SK-N-SH (cell line): ENCODE measurements at regions not wholly inside any gene's neighbourhood (a gene's known extent, or its start where the extent isn't known, plus 50 kb on each side); places are given as distances from the start of the nearest gene placed in this dataset.

Source experiments
- CTCF ChIA-PET: fragments of 300-600, 350-600 bp; formaldehyde crosslinking; extraction: SDS; loops from one replicate; lab custom pipeline; 2021; lab: Yijun Ruan, JAX
- POLR2A ChIA-PET: fragments of 350-600 bp; sonication (Branson Sonifier 250); formaldehyde crosslinking; extraction: SDS; loops from one replicate; lab custom pipeline; 2020; ENCODE audit warnings: antibody characterized with exemption, inconsistent platforms; lab: Yijun Ruan, JAX
- DNase-seq: peaks from one replicate; pipeline ENCODE4 v3.0.0; 2012
- H2AFZ ChIP-seq: fragments of 200-600 bp; sonication (generic); 2 replicates; pipeline ENCODE4 v1.8.1; 2016; ENCODE audit warnings: antibody characterized with exemption, mild to moderate bottlenecking, low read depth
- H3F3A ChIP-seq: fragments of 200-600 bp; sonication (generic); replicated peaks from 2 replicates; pipeline ENCODE3; 2016; ENCODE audit warnings: antibody characterized with exemption, mild to moderate bottlenecking; ENCODE audit not compliant: insufficient read depth
- H3K27ac ChIP-seq, 2 experiments: fragments of 200-500 bp in 1 of 2; fragments of 200-600 bp in 1 of 2; sonication (Bioruptor generic) in 1 of 2; sonication (generic), shearing (Covaris generic) in 1 of 2; 2 replicates each; pipeline versions ENCODE4 v1.5.1 to v1.6.1; 2014 to 2016; ENCODE audit warnings: low read depth in 2 of 2, inconsistent platforms in 1 of 2, low read length in 1 of 2, mild to moderate bottlenecking in 1 of 2, mixed read lengths in 1 of 2
- H3K27me3 ChIP-seq: fragments of 200-600 bp; sonication (generic), shearing (Covaris generic); 2 replicates; pipeline ENCODE4 v1.6.1; 2016; ENCODE audit warnings: mixed run types; ENCODE audit not compliant: insufficient read depth
- H3K36me3 ChIP-seq, 2 experiments: fragments of 200-500 bp in 1 of 2; fragments of 200-600 bp in 1 of 2; sonication (Bioruptor generic) in 1 of 2; sonication (generic) in 1 of 2; replicated peaks in 1 of 2; 2 replicates each; pipeline versions ENCODE3 to v1.5.1; 2014 to 2016; ENCODE audit warnings: low read length in 1 of 2, mild to moderate bottlenecking in 1 of 2; ENCODE audit not compliant: insufficient read depth in 2 of 2, control insufficient read depth in 1 of 2
- H3K4me1 ChIP-seq, 2 experiments: fragments of 200-500 bp in 1 of 2; fragments of 200-600 bp in 1 of 2; sonication (Bioruptor generic) in 1 of 2; sonication (generic), shearing (Covaris generic) in 1 of 2; 2 replicates each; pipeline versions ENCODE4 v1.5.1 to v1.6.1; 2014 to 2016; ENCODE audit warnings: low read depth in 1 of 2, low read length in 1 of 2, mixed run types in 1 of 2; ENCODE audit not compliant: insufficient read depth in 2 of 2, control insufficient read depth in 1 of 2
- H3K4me2 ChIP-seq: fragments of 200-600 bp; sonication (generic), shearing (Covaris generic); 2 replicates; pipeline ENCODE4 v1.6.1; 2017; ENCODE audit warnings: mixed run types
- H3K4me3 ChIP-seq, 2 experiments: fragments of 200-500 bp in 1 of 2; fragments of 200-600 bp in 1 of 2; sonication (Bioruptor generic) in 1 of 2; sonication (generic), shearing (Covaris generic) in 1 of 2; 2 replicates each; pipeline versions ENCODE4 v1.5.1 to v1.8.1; 2014 to 2016; ENCODE audit warnings: low read depth in 2 of 2, inconsistent platforms in 1 of 2, low read length in 1 of 2, mild to moderate bottlenecking in 1 of 2, mixed read lengths in 1 of 2, moderate library complexity in 1 of 2
- H3K79me2 ChIP-seq: fragments of 200-600 bp; sonication (generic); 2 replicates; pipeline ENCODE4 v1.8.1; 2017; ENCODE audit warnings: mild to moderate bottlenecking; ENCODE audit not compliant: insufficient read depth
- H3K9ac ChIP-seq: fragments of 200-600 bp; sonication (generic); 2 replicates; pipeline ENCODE4 v1.6.1; 2017; ENCODE audit warnings: mixed run types
- H3K9me2 ChIP-seq: fragments of 200-600 bp; sonication (generic); 2 replicates; pipeline ENCODE4 v1.6.1; 2017; ENCODE audit warnings: mixed run types
- H3K9me3 ChIP-seq: fragments of 200-600 bp; sonication (generic); 2 replicates; pipeline ENCODE4 v1.6.1; 2017; ENCODE audit warnings: mixed run types, mild to moderate bottlenecking, moderate library complexity
- H4K20me1 ChIP-seq: fragments of 200-600 bp; sonication (generic); 2 replicates; pipeline ENCODE4 v1.6.1; 2017; ENCODE audit warnings: mild to moderate bottlenecking, mixed run types; ENCODE audit not compliant: insufficient read depth
- CHD2 ChIP-seq: fragments of 150-350 bp; IDR thresholded peaks from 2 replicates; pipeline ENCODE4 v1.6.1; 2018; ENCODE audit warnings: low read length; ENCODE audit not compliant: partially characterized antibody
- ELF1 ChIP-seq: IDR thresholded peaks from 2 replicates; pipeline ENCODE4 v1.4.0; 2012
- EZH2phosphoT487 ChIP-seq: fragments of 200-600 bp; sonication (generic); IDR thresholded peaks from 2 replicates; pipeline ENCODE4 v1.6.1; 2017; ENCODE audit warnings: low read depth, mixed run types, mild to moderate bottlenecking, antibody characterized with exemption, moderate library complexity, borderline replicate concordance
- GABPA ChIP-seq: IDR thresholded peaks from 2 replicates; pipeline ENCODE4 v1.4.0; 2012; ENCODE audit warnings: low read depth, mild to moderate bottlenecking
- GATA2 ChIP-seq: sonication (generic); formaldehyde crosslinking; IDR thresholded peaks from 2 replicates; pipeline ENCODE4 v1.5.0; 2020; ENCODE audit warnings: mild to moderate bottlenecking, missing genetic modification reagents
- JUND ChIP-seq: IDR thresholded peaks from 2 replicates; pipeline ENCODE4 v1.4.0; 2012
- MEF2A ChIP-seq: IDR thresholded peaks from 2 replicates; pipeline ENCODE4 v1.4.0; 2012; ENCODE audit warnings: low read depth, borderline replicate concordance
- MXI1 ChIP-seq: IDR thresholded peaks from 2 replicates; pipeline ENCODE4 v1.6.1; 2012; ENCODE audit warnings: mild to moderate bottlenecking, low read depth, low read length, improper control_type of control experiment
- NFIC ChIP-seq: IDR thresholded peaks from 2 replicates; pipeline ENCODE4 v1.4.0; 2012; ENCODE audit warnings: borderline replicate concordance
- POLR2AphosphoS5 ChIP-seq: IDR thresholded peaks from 2 replicates; pipeline ENCODE4 v1.6.1; 2012; ENCODE audit warnings: low read depth, low read length
- RAD21 ChIP-seq: IDR thresholded peaks from 2 replicates; pipeline ENCODE4 v1.6.1; 2012; ENCODE audit warnings: mild to moderate bottlenecking, low read length
- RCOR1 ChIP-seq: fragments of 150-350 bp; IDR thresholded peaks from 2 replicates; pipeline ENCODE4 v1.6.1; 2017; ENCODE audit warnings: antibody characterized with exemption, low read length
- RXRA ChIP-seq: IDR thresholded peaks from 2 replicates; pipeline ENCODE4 v1.4.0; 2012; ENCODE audit warnings: low read depth, mild to moderate bottlenecking, borderline replicate concordance
- SIN3A ChIP-seq: IDR thresholded peaks from 2 replicates; pipeline ENCODE4 v1.6.1; 2012; ENCODE audit warnings: low read depth, mild to moderate bottlenecking, low read length, moderate library complexity, borderline replicate concordance
- SMC3 ChIP-seq: IDR thresholded peaks from 2 replicates; pipeline ENCODE4 v1.6.1; 2012; ENCODE audit warnings: low read depth, low read length, improper control_type of control experiment
- TCF12 ChIP-seq: IDR thresholded peaks from 2 replicates; pipeline ENCODE4 v1.4.0; 2012
- WGBS: methylation state at CpG from one replicate; pipeline ENCODE4 v1.1.6; 2017; ENCODE audit warnings: low lambda C conversion rate; 5-methylcytosine and 5-hydroxymethylcytosine counted together
- TF ChIP-seq, protein P1 (sequence below): fragments of 150-350 bp; IDR thresholded peaks from 2 replicates; pipeline ENCODE4 v1.6.1; 2016; ENCODE audit warnings: mild to moderate bottlenecking, low read depth, low read length
- TF ChIP-seq, protein P2 (sequence below): fragments of 150-350 bp; IDR thresholded peaks from 2 replicates; pipeline ENCODE4 v1.6.1; 2017; ENCODE audit warnings: antibody characterized with exemption, low read length, low read depth, borderline replicate concordance
- TF ChIP-seq, protein P3 (sequence below): IDR thresholded peaks from 2 replicates; pipeline ENCODE4 v1.6.1; 2012; ENCODE audit warnings: mild to moderate bottlenecking, low read depth, low read length, moderate library complexity
- TF ChIP-seq, protein P4 (sequence below): IDR thresholded peaks from 2 replicates; pipeline ENCODE4; 2012
- TF ChIP-seq, protein P5 (sequence below): fragments of 200-600 bp; sonication (generic); IDR thresholded peaks from 2 replicates; pipeline ENCODE4 v1.6.1; 2017; ENCODE audit warnings: antibody characterized with exemption, mild to moderate bottlenecking, moderate library complexity

DNA sequence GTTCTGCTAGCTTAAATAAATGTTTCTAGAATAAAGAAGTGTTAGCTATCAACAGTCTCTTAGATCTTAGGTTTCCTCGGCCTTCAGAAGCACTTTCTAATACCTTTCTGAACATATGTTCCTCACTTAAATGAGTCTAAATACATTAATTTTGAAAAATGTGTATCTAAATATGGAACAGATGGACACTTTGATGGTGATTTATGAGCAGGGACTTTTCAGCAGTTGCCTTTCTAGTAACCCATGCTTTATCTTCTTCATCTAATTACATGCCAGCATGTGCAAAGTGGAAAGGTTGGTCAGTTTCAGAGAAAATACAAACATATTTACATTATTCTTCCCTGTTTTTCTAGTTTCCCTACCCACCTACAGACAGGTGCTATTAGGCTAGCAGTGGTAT is 797.0 kb upstream of the CHAC2 start:
- Histone ChIP-seq H3K9me2 (no peaks in the 10 kb centered on the region), H4K20me1 (no peaks in the 10 kb centered on the region), H3K36me3 (no peaks in the 10 kb centered on the region), H3K79me2 (no peaks in the 10 kb centered on the region), H3K4me2 (no peak overlapping the region), H3K4me1 (no peaks in the 10 kb centered on the region), H3K27me3 (no peaks in the 10 kb centered on the region), H3F3A (no peaks in the 10 kb centered on the region), H3K27ac (no peak overlapping the region), H2AFZ (no peak overlapping the region), H3K9me3 (no peaks in the 10 kb centered on the region), H3K4me3 (no peak overlapping the region), H3K9ac (no peak overlapping the region)
- ChIA-PET POLR2A (no interaction called here), CTCF (no interaction called here)
- DNase-seq, result no peak
- TF ChIP-seq, protein P1, sequence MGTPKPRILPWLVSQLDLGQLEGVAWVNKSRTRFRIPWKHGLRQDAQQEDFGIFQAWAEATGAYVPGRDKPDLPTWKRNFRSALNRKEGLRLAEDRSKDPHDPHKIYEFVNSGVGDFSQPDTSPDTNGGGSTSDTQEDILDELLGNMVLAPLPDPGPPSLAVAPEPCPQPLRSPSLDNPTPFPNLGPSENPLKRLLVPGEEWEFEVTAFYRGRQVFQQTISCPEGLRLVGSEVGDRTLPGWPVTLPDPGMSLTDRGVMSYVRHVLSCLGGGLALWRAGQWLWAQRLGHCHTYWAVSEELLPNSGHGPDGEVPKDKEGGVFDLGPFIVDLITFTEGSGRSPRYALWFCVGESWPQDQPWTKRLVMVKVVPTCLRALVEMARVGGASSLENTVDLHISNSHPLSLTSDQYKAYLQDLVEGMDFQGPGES, result no peak
- TF ChIP-seq RXRA (no peak), EZH2phosphoT487 (no peak), POLR2AphosphoS5 (no peak), RCOR1 (no peak), MEF2A (no peak), CHD2 (no peak), SMC3 (no peak), MXI1 (no peak), ELF1 (no peak), GABPA (no peak)
- TF ChIP-seq, protein P2, sequence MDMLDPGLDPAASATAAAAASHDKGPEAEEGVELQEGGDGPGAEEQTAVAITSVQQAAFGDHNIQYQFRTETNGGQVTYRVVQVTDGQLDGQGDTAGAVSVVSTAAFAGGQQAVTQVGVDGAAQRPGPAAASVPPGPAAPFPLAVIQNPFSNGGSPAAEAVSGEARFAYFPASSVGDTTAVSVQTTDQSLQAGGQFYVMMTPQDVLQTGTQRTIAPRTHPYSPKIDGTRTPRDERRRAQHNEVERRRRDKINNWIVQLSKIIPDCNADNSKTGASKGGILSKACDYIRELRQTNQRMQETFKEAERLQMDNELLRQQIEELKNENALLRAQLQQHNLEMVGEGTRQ, result no peak
- TF ChIP-seq, protein P3, sequence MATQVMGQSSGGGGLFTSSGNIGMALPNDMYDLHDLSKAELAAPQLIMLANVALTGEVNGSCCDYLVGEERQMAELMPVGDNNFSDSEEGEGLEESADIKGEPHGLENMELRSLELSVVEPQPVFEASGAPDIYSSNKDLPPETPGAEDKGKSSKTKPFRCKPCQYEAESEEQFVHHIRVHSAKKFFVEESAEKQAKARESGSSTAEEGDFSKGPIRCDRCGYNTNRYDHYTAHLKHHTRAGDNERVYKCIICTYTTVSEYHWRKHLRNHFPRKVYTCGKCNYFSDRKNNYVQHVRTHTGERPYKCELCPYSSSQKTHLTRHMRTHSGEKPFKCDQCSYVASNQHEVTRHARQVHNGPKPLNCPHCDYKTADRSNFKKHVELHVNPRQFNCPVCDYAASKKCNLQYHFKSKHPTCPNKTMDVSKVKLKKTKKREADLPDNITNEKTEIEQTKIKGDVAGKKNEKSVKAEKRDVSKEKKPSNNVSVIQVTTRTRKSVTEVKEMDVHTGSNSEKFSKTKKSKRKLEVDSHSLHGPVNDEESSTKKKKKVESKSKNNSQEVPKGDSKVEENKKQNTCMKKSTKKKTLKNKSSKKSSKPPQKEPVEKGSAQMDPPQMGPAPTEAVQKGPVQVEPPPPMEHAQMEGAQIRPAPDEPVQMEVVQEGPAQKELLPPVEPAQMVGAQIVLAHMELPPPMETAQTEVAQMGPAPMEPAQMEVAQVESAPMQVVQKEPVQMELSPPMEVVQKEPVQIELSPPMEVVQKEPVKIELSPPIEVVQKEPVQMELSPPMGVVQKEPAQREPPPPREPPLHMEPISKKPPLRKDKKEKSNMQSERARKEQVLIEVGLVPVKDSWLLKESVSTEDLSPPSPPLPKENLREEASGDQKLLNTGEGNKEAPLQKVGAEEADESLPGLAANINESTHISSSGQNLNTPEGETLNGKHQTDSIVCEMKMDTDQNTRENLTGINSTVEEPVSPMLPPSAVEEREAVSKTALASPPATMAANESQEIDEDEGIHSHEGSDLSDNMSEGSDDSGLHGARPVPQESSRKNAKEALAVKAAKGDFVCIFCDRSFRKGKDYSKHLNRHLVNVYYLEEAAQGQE, result no peak
- WGBS, result 10% methylated on average over 1 of the region's 1 CpG

DNA sequence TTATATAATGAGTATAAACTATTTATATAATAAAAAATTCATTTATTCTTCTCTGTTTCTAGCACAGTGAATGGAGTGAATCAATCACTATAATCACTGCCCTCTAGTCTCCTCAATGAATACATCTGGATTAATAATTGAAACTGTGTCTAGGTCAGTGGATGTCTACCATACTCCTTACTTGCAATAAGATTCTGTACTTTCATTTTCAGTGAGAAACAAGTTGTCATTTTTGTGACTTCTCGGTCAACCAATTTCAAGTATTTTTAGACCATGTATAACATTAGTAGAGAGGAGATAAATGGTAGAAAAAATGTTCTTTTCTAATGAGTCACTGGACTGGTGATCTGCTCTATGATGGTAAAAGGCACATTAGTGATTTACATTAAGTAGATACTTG is 799.6 kb upstream of the CHAC2 start:
- H3F3A ChIP-seq, result no peaks in the 10 kb centered on the region
- H3K4me2 ChIP-seq, result no peak overlapping the region
- H3K9ac ChIP-seq, result no peak overlapping the region
- POLR2A ChIA-PET, result no interaction called here
- H3K4me3 ChIP-seq, result no peak overlapping the region
- H3K4me1 ChIP-seq, result no peaks in the 10 kb centered on the region
- no peaks in the 10 kb centered on the region for H3K27me3 ChIP-seq
- H3K9me3 ChIP-seq, result no peaks in the 10 kb centered on the region
- H4K20me1 ChIP-seq, result no peaks in the 10 kb centered on the region
- no peaks in the 10 kb centered on the region for H3K79me2 ChIP-seq
- 28% methylated on average over 1 of the region's 1 CpG for WGBS
- H3K36me3 ChIP-seq, result no peaks in the 10 kb centered on the region
- CTCF ChIA-PET, result no interaction called here
- no peak overlapping the region for H3K27ac ChIP-seq
- no peak overlapping the region for H2AFZ ChIP-seq
- DNase-seq, result no peak
- H3K9me2 ChIP-seq, result no peaks in the 10 kb centered on the region
- TF ChIP-seq, protein P4, sequence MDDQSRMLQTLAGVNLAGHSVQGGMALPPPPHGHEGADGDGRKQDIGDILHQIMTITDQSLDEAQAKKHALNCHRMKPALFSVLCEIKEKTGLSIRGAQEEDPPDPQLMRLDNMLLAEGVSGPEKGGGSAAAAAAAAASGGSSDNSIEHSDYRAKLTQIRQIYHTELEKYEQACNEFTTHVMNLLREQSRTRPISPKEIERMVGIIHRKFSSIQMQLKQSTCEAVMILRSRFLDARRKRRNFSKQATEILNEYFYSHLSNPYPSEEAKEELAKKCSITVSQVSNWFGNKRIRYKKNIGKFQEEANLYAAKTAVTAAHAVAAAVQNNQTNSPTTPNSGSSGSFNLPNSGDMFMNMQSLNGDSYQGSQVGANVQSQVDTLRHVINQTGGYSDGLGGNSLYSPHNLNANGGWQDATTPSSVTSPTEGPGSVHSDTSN, result no peak
- no peak for TF ChIP-seq JUND
- TF ChIP-seq GATA2 (CRISPR knock-in tag), result no peak
- no peak for TF ChIP-seq TCF12
- no peak for TF ChIP-seq NFIC
- TF ChIP-seq, protein P5, sequence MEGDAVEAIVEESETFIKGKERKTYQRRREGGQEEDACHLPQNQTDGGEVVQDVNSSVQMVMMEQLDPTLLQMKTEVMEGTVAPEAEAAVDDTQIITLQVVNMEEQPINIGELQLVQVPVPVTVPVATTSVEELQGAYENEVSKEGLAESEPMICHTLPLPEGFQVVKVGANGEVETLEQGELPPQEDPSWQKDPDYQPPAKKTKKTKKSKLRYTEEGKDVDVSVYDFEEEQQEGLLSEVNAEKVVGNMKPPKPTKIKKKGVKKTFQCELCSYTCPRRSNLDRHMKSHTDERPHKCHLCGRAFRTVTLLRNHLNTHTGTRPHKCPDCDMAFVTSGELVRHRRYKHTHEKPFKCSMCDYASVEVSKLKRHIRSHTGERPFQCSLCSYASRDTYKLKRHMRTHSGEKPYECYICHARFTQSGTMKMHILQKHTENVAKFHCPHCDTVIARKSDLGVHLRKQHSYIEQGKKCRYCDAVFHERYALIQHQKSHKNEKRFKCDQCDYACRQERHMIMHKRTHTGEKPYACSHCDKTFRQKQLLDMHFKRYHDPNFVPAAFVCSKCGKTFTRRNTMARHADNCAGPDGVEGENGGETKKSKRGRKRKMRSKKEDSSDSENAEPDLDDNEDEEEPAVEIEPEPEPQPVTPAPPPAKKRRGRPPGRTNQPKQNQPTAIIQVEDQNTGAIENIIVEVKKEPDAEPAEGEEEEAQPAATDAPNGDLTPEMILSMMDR, result no peak
- no peak for TF ChIP-seq SIN3A
- TF ChIP-seq RAD21, result no peak
